ENCODE measurements at regions not wholly inside any gene's neighbourhood (a gene's known extent, or its start where the extent isn't known, plus 50 kb on each side); places are given as distances from the start of the nearest gene placed in this dataset.

DNA sequence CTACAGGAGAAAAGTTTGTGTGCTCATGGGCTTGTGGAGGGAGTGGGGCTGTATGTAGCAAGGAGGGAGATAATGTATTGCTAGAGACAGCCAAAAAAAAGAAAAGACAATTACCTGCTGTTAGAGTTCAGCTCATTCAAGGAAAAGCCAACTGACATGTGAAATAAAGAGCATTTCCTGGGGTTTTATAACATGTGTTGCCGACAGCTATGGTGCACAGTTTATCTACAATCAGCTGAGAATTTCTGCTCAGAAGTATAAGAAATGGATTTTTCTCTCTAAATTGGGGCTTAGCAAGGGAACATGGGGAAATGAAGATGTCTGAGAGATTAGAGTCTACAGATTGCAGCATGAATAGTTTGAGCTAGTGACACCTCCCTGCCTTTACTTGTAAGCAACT lies 674.1 kb downstream of the SUCLG1 start:
- Histone ChIP-seq H3K27ac (no peak overlapping the region), H3K36me3 (no peaks in the 10 kb centered on the region), H3K9me3 (peaks cover 0 to 3% (median 0%) of the 10 kb centered on the region in 12 donors), H3K4me3 (no peak overlapping the region), H3K4me1 (no peaks in the 10 kb centered on the region), H3K27me3 (no peaks in the 10 kb centered on the region)
- ATAC-seq (no peak), DNase-seq (no peak)
- TF ChIP-seq, protein P1, sequence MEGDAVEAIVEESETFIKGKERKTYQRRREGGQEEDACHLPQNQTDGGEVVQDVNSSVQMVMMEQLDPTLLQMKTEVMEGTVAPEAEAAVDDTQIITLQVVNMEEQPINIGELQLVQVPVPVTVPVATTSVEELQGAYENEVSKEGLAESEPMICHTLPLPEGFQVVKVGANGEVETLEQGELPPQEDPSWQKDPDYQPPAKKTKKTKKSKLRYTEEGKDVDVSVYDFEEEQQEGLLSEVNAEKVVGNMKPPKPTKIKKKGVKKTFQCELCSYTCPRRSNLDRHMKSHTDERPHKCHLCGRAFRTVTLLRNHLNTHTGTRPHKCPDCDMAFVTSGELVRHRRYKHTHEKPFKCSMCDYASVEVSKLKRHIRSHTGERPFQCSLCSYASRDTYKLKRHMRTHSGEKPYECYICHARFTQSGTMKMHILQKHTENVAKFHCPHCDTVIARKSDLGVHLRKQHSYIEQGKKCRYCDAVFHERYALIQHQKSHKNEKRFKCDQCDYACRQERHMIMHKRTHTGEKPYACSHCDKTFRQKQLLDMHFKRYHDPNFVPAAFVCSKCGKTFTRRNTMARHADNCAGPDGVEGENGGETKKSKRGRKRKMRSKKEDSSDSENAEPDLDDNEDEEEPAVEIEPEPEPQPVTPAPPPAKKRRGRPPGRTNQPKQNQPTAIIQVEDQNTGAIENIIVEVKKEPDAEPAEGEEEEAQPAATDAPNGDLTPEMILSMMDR (IDR thresholded peaks at IDR 0.05), result no peak
- no peak for TF ChIP-seq POLR2A (IDR thresholded peaks at IDR 0.05)
- 34 to 47% (median 38%) methylated on average over 1 of the region's 1 CpG for WGBS, 4 donors
- intact Hi-C loops (cut with DNase I), result no loop called here

DNA sequence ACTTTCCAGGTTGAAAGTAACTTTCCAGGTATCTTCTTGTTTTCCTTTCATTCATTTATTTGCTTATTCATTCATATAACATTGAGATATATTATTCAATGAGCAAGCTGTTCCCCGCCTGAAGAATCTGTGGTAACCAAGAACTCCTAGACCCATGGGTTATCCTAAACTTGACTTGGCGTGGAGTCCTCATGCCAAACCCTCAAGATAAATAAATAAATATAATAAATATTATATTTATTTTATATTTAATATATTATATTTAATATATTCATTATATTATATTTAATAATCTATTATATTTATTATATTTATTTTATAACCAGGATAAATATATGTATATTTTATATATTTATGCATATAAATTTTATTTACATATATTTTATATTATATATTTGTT lies 674.8 kb downstream of the SUCLG1 start:
- Histone ChIP-seq H3K27me3 (no peaks in the 10 kb centered on the region), H3K4me3 (no peak overlapping the region), H3K9me3 (peaks cover 0 to 3% (median 0%) of the 10 kb centered on the region in 12 donors), H3K36me3 (no peaks in the 10 kb centered on the region), H3K27ac (no peak overlapping the region), H3K4me1 (no peaks in the 10 kb centered on the region)
- DNase-seq (no peak), ATAC-seq (no peak)
- TF ChIP-seq POLR2A (IDR thresholded peaks at IDR 0.05), result no peak
- TF ChIP-seq, protein P1 (IDR thresholded peaks at IDR 0.05), result no peak
- intact Hi-C loops (cut with DNase I), result no loop called here
- 90 to 93% (median 92%) methylated on average over 2 of the region's 2 CpGs for WGBS, 4 donors

DNA sequence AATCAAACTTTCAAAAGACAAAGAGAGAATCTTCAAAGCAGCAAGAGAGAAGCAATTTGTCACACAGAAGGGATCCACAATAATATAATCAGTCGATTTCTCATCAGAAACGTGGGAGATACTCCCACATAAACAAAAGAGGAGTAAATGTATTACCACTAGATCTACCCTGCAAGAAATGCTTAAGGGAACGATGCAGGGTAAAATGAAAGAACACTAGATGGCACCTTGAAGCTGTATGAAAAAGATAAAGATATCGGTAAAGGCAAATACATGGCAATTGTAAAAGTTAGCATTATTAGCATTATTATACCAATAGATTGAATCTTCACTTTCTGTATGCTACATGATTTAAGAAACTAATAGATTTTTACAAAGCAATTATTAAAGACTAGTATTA lies 677.0 kb downstream of the SUCLG1 start:
- Histone ChIP-seq H3K4me1 (no peaks in the 10 kb centered on the region), H3K4me3 (no peak overlapping the region), H3K27ac (no peak overlapping the region), H3K36me3 (no peaks in the 10 kb centered on the region), H3K27me3 (no peaks in the 10 kb centered on the region), H3K9me3 (peaks cover 0 to 3% (median 0%) of the 10 kb centered on the region in 12 donors)
- intact Hi-C loops (cut with DNase I), result no loop called here
- 63 to 73% (median 68%) methylated on average over 4 of the region's 4 CpGs for WGBS, 4 donors
- TF ChIP-seq, protein P1 (IDR thresholded peaks at IDR 0.05), result no peak
- no peak for TF ChIP-seq POLR2A (IDR thresholded peaks at IDR 0.05)
- DNase-seq (no peak), ATAC-seq (no peak)

DNA sequence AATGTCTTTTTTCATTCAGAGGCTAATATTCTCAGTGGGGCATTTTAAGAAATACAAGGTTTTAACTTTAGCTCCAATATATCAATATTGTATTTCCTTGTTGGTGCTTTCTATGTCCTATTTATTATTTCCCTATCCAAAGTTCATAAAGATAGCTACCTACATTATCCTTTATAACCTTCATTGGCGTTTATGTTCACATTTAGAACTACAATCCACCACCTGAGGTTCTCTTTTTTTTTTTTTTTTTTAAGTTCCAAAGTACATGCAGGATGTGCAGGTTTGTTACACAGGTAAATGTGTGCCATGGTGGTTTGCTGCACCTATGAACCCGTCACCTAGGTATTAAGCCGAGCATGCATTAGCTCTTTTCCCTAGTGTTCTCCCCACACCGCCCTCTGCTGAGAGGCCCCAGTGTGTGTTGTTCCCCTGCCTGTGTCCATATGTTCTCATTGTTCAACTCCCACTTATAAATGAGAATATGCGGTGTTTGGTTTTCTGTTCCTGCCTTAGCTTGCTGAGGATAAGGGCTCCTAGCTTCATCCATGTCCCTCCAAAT lies 694.6 kb downstream of the SUCLG1 start:
- no peak for DNase-seq
- H3K4me3 ChIP-seq, result no peak overlapping the region
- no peak for ATAC-seq
- intact Hi-C loops (cut with DNase I), result no loop called here
- H3K27ac ChIP-seq, result no peak overlapping the region
- TF ChIP-seq, protein P1 (IDR thresholded peaks at IDR 0.05), result no peak
- no peak for TF ChIP-seq POLR2A (IDR thresholded peaks at IDR 0.05)
- peaks cover 0 to 54% (median 15%) of the 10 kb centered on the region in 12 donors for H3K9me3 ChIP-seq
- WGBS, 4 donors, result 78 to 84% (median 82%) methylated on average over 5 of the region's 5 CpGs
- H3K27me3 ChIP-seq, result no peaks in the 10 kb centered on the region
- no peaks in the 10 kb centered on the region for H3K36me3 ChIP-seq
- H3K4me1 ChIP-seq, result no peaks in the 10 kb centered on the region

All from heart left ventricle (tissue), 16 donors.